ENCODE measurements at regions not wholly inside any gene's neighbourhood (a gene's known extent, or its start where the extent isn't known, plus 50 kb on each side); places are given as distances from the start of the nearest gene placed in this dataset.

DNA sequence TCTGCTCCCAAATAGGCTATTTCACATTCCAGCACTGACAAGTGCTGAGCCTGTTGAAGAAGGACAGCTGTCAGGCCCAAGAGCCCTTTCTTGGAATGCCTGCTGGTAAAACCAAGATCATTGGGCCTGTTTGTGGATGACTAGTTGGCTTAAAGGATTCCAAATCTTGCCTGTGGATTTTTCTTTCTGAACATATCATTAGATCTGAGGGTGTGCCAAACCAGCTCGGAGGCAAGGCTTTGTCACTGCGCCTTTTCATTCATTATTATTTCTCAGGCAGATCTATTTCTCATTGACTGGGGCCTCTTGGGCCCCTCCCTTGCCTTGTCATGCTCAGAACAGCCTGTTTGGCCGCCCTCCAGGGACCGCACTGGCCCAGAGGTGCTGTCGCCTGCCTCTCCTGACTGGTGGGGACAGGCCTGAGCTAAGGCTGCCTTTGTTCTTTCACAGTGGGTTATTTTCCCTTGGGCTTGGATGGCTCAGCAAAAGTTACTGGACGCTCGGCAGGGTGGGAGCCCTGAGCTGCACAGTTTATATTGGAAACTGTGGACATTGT lies 222.7 kb upstream of the SESN3 start:
- TF ChIP-seq CTCF (conservative IDR thresholded peaks at IDR 0.05 in 1 of 2, IDR thresholded peaks at IDR 0.05 in 1 of 2; ENCODE audit: extremely low read depth in 1 of 2, insufficient read depth in 1 of 2, low read depth in 1 of 2, low read length in 2 of 2) (peak in 1 of 2 donors; percentile 1), EZH2 (IDR thresholded peaks at IDR 0.05; ENCODE audit: borderline replicate concordance, low read length) (no peak)

All from mammary epithelial cell (primary cell).